Activated CD8-positive, alpha-beta memory T cell treated with anti-CD3 and anti-CD28 coated beads for 24 hours (primary cell): ENCODE measurements at regions not wholly inside any gene's neighbourhood (a gene's known extent, or its start where the extent isn't known, plus 50 kb on each side); places are given as distances from the start of the nearest gene placed in this dataset.
"Not testable (repeated sequence)": the region's sequence is repeated elsewhere in the genome, so short reads cannot be mapped to it uniquely, and the experiment has no call there.

Experiments used
- DNase-seq: peaks from one replicate; pipeline ENCODE4 v3.0.0-alpha.2; 2020

GRCh38 chr4:157775971-157776370 is 396.9 kb downstream of the GASK1B start:
- DNase-seq: no peak

DNA sequence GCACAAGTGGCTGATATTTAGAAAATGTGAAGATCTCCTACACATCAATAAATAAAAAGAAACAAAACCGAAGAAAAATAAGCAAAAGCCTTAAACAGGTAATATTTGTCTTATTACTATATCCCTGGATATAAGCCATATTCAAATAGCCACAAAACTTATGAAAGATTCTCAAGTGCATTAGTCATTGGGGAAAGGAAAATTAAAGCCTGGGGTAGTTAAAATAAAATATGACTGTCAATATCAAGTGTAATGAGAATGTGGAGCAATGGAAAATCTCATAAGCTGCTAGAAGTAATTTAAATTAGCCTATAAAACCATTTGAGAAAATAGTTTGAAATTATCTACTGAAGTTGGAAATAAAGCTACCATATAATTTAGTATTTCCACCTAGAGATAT is 399.9 kb downstream of the GASK1B start:
- DNase-seq: no peak

GRCh38 chr4:157768419-157768818 is 404.4 kb downstream of the GASK1B start:
- DNase-seq: no peak

DNA sequence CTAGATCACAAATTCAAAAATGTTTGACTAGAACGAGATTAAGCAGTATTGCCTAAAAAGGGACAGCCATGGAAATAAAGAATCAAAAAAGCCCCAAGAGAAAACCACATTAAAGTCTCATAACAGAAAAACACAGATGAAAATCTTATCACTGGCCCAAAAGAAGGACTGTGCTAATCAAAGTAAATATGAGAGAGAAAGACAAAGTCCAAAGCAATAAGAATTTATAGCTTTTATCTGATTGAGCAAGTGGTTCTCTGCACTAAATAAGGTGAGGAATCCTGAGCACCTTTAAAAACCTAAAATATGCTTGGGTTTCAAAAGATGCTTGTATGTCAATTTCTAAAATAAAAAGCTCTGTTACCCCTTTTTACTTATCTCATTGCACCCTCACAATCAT is 409.3 kb downstream of the GASK1B start:
- DNase-seq: no peak

- DNase-seq: no peak
Observed at GRCh38 chr4:157754410-157754809, 418.4 kb downstream of the GASK1B start.

GRCh38 chr4:157751631-157752030 is 421.2 kb downstream of the GASK1B start:
- no peak for DNase-seq

DNA sequence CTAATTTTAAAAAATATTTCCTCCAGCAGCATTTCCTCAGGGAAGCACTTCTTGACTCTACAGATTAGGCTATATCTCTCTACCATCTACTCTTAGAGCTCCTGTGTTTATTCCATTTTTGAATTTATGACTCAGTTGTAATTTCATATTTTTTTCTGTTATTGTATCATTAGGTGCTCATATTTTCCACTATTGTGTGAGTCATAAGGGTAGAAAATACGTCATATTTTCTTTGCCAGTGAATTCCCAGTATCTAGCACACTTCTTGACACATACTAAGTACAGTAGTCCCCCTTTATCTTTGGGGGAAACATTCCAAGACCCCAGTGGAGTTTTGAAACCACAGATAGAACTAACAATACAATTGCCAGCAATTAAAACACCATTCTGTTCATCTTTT is 431.2 kb downstream of the GASK1B start:
- no peak for DNase-seq

DNA sequence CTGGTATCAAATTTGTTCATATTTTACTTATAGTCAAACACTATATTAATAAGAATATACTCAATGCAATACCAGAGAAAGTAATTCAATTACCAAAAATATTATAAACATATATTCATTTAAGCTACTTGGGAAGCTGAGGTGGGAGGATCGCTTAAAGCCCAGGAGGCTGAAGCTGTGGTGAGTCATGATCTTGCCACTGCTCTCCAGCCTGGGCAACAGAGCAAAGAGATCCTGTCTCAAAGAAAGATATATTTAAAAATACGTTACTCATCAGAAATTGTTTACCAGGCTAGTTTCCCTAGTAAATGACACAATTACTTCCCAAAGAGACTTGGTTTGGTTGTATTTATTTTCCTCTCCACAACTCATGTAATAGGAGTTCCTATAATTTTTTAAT is 433.6 kb downstream of the GASK1B start:
- no peak for DNase-seq

GRCh38 chr4:157728215-157728614 is 444.6 kb downstream of the GASK1B start:
- no peak for DNase-seq

GRCh38 chr4:157727163-157727562 is 445.7 kb downstream of the GASK1B start:
- DNase-seq: no peak

DNA sequence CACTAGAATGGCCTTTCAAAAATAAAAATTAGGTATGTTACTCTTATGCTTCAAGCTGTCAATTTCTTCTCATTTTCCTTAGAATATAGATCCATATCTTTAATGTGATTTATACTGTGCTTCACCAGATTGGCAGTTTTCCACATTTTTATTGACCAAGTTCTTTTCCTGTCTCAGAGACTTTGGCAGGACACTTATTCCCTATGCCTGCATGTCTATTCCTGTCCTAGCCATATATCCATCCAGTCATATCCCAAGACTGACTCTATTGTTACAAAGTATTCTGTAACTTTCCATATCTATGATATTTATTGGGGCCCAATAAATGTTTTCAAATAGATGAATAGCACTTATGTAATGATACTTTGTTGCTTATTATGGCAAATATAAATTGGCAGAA is 450.7 kb downstream of the GASK1B start:
- DNase-seq: no peak

DNA sequence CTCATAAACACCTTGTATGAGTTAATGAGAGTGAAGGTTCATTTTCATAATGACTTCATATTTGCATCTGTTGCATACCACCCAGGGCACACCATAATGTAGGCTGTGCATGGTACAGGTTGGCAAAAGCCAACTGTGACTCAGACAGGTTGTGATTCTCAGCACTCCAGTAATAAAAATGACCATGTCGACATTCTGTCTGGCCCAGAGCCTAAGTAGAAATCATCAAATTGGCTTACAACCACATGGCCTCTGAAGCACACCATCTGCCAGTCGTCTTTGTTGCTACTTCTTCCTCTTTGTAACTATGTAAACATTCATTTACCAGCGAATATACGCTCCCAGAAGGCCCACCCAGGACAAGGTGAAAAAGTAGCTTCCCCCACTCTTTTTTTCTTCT is 459.5 kb downstream of the GASK1B start:
- DNase-seq: no peak

GRCh38 chr4:157706155-157706554 is 466.7 kb downstream of the GASK1B start:
- no peak for DNase-seq

- no peak for DNase-seq
Observed at GRCh38 chr4:157702831-157703230, 470.0 kb downstream of the GASK1B start.

GRCh38 chr4:157701695-157701994 is 471.2 kb downstream of the GASK1B start:
- DNase-seq: no peak

GRCh38 chr4:157700898-157701694 is 471.7 kb downstream of the GASK1B start:
- no peak for DNase-seq

DNA sequence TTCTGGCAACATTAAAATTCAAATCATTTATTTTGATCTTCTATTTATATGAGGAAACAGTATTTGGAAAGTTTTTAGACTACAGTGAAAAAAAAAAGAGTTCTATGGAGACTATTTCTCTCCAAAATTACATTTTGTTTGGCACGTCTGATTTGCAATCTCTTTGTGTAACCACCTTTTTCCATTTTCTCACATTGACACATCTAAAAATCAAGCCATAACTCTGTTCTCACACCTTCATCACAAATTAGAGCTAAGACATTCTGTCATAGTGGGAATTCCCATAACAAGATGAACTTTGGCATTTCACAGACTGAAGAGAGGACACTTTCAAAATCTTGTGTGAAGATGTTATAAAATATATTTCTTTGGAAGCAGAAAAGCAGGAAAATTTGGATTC is 468.9 kb downstream of the GRIA2 start:
- DNase-seq: no peak

GRCh38 chr4:157687971-157688370 is 467.4 kb downstream of the GRIA2 start:
- DNase-seq: no peak

DNA sequence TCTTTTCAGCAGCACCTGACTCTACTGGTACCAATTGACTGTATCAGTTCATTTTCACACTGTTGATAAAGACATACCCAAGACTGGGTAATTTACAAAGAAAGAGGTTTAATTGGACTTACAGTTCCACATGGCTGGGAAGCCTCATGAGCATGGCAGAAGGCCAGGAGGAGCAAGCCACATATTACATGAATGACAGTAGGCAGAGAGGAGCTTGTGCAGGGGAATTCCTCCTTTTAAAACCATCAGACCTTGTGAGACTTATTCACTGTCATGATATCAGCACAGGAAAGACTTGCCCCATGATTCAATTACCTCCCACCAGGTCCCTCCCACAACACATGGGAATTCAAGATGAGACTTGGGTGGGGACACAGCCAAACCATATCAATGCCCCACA is 458.8 kb downstream of the GRIA2 start:
- not testable (repeated sequence) for DNase-seq

DNA sequence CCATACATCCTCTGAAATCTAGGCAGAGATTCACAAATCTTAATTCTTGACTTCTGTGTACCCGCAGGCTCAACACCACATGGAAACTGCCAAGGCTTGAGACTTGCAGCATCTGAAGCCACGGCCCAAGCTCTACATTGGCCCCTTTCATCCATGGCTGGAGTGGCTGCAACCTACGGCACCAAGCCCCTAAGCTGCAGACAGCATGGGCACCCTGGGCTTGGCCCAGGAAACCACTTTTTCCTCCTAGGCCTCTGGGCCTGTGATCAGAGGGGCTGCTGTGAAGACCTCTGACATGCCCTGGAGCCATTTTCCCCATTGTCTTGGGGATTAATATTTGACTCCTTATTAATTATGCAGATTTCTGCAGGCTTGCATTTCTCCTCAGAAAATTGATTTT is 457.9 kb downstream of the GRIA2 start:
- DNase-seq: no peak

- DNase-seq: no peak
Observed at GRCh38 chr4:157674699-157675098, 454.2 kb downstream of the GRIA2 start.

DNA sequence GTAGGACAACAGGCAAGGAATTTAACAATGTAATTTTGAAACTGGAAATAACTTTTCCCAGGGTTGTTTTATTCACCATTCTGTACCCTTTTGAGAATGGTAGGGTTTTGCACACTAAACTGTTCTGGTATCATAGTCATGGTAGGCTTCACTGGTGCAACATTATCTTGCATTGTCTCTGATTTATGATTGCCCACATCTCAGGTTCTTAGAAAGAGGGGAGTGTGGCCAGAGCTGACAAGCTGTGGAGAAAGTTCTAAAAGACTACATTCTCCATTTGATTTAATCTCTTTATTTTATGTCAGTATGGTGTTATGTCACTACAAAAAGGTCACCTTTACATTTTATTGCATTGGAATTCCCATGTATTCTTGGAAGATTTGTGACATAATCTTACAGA is 447.3 kb downstream of the GRIA2 start:
- DNase-seq: no peak

DNA sequence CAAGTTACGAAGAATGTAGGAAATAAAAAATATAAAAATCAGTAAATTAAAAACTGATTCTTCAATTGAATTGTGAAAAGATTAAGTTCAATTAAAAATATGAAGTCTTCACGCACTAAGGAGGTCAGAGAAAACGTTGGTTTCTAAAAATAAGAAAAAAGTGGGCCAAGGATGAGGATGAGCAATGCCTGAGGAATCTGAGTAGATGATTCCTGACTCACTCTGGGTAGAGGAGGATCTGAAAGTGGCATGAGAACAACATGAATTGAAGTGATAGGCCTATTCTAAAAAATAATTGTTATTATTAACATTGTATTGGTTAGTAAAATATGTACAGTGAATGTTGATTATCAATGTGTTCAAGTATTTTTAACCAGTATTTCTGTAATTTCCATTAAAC is 444.2 kb downstream of the GRIA2 start:
- DNase-seq: no peak

DNA sequence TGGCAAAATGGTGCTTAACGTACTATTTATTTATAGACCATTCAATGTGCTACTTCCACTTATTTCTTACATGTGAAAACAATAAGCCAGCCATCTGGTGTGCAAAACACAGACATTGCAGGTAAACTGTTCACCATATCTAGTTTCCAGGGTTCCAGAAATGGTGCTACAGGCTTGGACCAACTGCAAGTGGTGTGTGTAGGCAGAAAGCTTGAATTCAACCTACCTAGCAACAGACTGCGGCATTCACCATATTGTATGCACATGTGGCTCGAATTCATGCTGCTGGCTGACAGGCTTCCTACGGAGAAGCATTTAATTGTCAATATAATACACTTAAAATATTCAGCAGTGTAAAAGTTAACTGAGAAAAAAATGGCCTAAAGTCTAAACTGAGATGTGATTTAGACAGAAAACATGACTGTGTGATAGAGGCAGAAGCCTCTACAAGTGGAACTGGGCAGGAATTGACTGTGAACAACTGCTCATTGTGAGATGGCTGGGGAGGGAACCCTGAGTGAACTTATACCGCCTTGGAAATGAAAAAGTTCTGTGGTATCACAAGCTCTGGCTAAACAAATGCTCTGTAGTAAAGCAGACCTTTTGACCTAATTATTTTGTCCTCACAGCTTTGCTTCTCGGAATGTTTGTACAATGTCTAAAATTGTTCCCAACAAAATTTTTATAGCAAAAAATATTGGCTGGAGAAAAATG is 434.7 kb downstream of the GRIA2 start:
- no peak for DNase-seq

- no peak for DNase-seq
Observed at GRCh38 chr4:157643257-157643656, 422.7 kb downstream of the GRIA2 start.
